GM12878 (cell line): ENCODE measurements at regions not wholly inside any gene's neighbourhood (a gene's known extent, or its start where the extent isn't known, plus 50 kb on each side); places are given as distances from the start of the nearest gene placed in this dataset.

Experiments
- CHD1 ChIP-seq: IDR thresholded peaks from 2 replicates; pipeline ENCODE4 v1.6.1; 2012; ENCODE audit warnings: low read depth, low read length, improper control_type of control experiment
- HCFC1 ChIP-seq: fragments of 150-350 bp; IDR thresholded peaks from 2 replicates; pipeline ENCODE4 v1.6.1; 2014; ENCODE audit warnings: low read length
- HDGF ChIP-seq: fragments of 450-650 bp; IDR thresholded peaks from 2 replicates; pipeline ENCODE4 v1.6.1; 2016; ENCODE audit warnings: antibody characterized with exemption
- NR2C1 ChIP-seq: fragments of 450-650 bp; IDR thresholded peaks from 2 replicates; pipeline ENCODE4 v1.6.1; 2017; ENCODE audit warnings: antibody characterized with exemption, mild to moderate bottlenecking, moderate library complexity
- POLR2A ChIP-seq: IDR thresholded peaks from 2 replicates; pipeline ENCODE4 v1.6.1; 2011; ENCODE audit warnings: low read depth, mild to moderate bottlenecking, low read length
- POLR2AphosphoS5 ChIP-seq: IDR thresholded peaks from 2 replicates; pipeline ENCODE4 v1.6.1; 2011; ENCODE audit warnings: mild to moderate bottlenecking, low read length, inconsistent platforms
- RFX5 ChIP-seq: IDR thresholded peaks from 2 replicates; pipeline ENCODE4 v1.6.1; 2011; ENCODE audit warnings: low read depth, low read length, improper control_type of control experiment
- STAT3 ChIP-seq: IDR thresholded peaks from 2 replicates; pipeline ENCODE4 v1.6.1; 2011; ENCODE audit warnings: low read depth, low read length, improper control_type of control experiment
- SUPT20H ChIP-seq: IDR thresholded peaks from 2 replicates; pipeline ENCODE4 v1.6.1; 2011; ENCODE audit warnings: low read depth, mild to moderate bottlenecking, low read length, moderate library complexity, borderline replicate concordance; ENCODE audit not compliant: control insufficient read depth
- TARDBP ChIP-seq: IDR thresholded peaks from 2 replicates; pipeline ENCODE4 v1.6.1; 2016; ENCODE audit warnings: borderline replicate concordance
- TF ChIP-seq, protein P1 (sequence below), 3 experiments: IDR thresholded peaks in 2 of 3; conservative IDR thresholded peaks in 1 of 3; 2 replicates each; pipeline ENCODE4 v1.5.1; 2011; ENCODE audit warnings: low read depth in 3 of 3, low read length in 3 of 3, mild to moderate bottlenecking in 3 of 3, control low read depth in 2 of 3, moderate library complexity in 2 of 3, inconsistent platforms in 1 of 3, mixed read lengths in 1 of 3; ENCODE audit not compliant: control insufficient read depth in 2 of 3, insufficient read depth in 1 of 3; ENCODE audit errors: extremely low read depth in 1 of 3
- TF ChIP-seq, protein P2 (sequence below): IDR thresholded peaks from 2 replicates; pipeline ENCODE4 v1.6.1; 2012; ENCODE audit warnings: low read depth, low read length, improper control_type of control experiment

DNA sequence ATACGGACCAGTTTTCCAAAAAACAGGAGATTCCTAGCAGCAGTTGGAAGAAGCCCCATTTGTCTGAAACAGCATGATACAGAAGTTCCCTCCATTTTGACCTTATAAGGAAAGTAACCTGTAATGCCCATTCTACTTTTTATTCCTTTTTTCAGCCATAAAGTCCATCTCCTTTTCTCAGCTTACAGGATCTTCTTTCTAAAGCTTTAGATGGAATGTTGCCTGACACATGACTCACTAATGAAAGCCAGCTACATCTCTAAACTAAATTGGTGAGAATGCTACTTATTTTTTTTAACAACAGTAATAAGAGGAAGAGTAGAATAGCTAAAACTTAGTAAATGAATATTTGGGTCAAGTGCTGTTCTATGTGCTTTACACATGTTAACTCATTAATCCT, 234.1 kb downstream of the CDH26 start:
- TF ChIP-seq SUPT20H: no peak
- TF ChIP-seq CHD1: no peak
- no peak for TF ChIP-seq POLR2A
- TF ChIP-seq, protein P1, sequence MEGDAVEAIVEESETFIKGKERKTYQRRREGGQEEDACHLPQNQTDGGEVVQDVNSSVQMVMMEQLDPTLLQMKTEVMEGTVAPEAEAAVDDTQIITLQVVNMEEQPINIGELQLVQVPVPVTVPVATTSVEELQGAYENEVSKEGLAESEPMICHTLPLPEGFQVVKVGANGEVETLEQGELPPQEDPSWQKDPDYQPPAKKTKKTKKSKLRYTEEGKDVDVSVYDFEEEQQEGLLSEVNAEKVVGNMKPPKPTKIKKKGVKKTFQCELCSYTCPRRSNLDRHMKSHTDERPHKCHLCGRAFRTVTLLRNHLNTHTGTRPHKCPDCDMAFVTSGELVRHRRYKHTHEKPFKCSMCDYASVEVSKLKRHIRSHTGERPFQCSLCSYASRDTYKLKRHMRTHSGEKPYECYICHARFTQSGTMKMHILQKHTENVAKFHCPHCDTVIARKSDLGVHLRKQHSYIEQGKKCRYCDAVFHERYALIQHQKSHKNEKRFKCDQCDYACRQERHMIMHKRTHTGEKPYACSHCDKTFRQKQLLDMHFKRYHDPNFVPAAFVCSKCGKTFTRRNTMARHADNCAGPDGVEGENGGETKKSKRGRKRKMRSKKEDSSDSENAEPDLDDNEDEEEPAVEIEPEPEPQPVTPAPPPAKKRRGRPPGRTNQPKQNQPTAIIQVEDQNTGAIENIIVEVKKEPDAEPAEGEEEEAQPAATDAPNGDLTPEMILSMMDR (IDR thresholded peaks at IDR 0.05 in 2 of 3, conservative IDR thresholded peaks at IDR 0.05 in 1 of 3; ENCODE audit: control insufficient read depth in 2 of 3, extremely low read depth in 1 of 3, insufficient read depth in 1 of 3, low read depth in 3 of 3, low read length in 3 of 3): no peak
- no peak for TF ChIP-seq HDGF
- TF ChIP-seq TARDBP: no peak
- TF ChIP-seq, protein P2, sequence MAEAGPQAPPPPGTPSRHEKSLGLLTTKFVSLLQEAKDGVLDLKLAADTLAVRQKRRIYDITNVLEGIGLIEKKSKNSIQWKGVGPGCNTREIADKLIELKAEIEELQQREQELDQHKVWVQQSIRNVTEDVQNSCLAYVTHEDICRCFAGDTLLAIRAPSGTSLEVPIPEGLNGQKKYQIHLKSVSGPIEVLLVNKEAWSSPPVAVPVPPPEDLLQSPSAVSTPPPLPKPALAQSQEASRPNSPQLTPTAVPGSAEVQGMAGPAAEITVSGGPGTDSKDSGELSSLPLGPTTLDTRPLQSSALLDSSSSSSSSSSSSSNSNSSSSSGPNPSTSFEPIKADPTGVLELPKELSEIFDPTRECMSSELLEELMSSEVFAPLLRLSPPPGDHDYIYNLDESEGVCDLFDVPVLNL: no peak
- no peak for TF ChIP-seq STAT3
- TF ChIP-seq RFX5: no peak
- no peak for TF ChIP-seq NR2C1
- TF ChIP-seq HCFC1: no peak
- TF ChIP-seq POLR2AphosphoS5: no peak
